ENCODE measurements at regions not wholly inside any gene's neighbourhood (a gene's known extent, or its start where the extent isn't known, plus 50 kb on each side); places are given as distances from the start of the nearest gene placed in this dataset.

DNA sequence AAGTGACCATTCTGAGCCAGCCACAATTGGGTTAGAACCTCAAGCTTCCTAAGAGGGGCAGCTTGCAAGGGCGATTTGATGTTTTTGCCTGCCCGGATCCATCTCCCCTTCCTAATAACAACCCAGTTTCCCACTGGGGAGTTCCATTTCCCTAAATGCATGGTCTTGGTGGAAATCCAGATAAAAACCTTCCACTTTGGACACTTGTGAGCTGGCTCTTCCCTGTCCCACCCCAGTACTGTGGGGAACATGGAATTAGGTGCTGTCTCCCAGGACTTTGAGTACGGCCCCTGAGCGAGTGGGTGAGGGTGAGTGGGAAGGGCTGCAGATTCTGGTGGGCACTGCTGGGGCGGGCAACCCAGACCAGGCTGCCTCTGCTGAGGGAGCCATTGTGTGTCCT is 122.3 kb downstream of the DDX1 start:
- Histone ChIP-seq H3K4me1 (ENCODE audit: low read depth, poor library complexity, severe bottlenecking) (no peaks in the 10 kb centered on the region), H3K4me3 (IDR thresholded peaks at IDR 0.05; ENCODE audit: insufficient read depth, low read depth, low read length) (no peak overlapping the region), H2AFZ (ENCODE audit: low read depth) (no peak overlapping the region), H3K4me2 (no peak overlapping the region), H3K9ac (no peak overlapping the region), H3K36me3 (ENCODE audit: insufficient read depth) (no peaks in the 10 kb centered on the region), H4K20me1 (ENCODE audit: insufficient read depth) (no peaks in the 10 kb centered on the region), H3K79me2 (ENCODE audit: insufficient read depth, low read depth) (no peaks in the 10 kb centered on the region), H3K27ac (no peak overlapping the region), H3K27me3 (ENCODE audit: insufficient read depth, low read depth) (no peaks in the 10 kb centered on the region)
- TF ChIP-seq, protein P1, sequence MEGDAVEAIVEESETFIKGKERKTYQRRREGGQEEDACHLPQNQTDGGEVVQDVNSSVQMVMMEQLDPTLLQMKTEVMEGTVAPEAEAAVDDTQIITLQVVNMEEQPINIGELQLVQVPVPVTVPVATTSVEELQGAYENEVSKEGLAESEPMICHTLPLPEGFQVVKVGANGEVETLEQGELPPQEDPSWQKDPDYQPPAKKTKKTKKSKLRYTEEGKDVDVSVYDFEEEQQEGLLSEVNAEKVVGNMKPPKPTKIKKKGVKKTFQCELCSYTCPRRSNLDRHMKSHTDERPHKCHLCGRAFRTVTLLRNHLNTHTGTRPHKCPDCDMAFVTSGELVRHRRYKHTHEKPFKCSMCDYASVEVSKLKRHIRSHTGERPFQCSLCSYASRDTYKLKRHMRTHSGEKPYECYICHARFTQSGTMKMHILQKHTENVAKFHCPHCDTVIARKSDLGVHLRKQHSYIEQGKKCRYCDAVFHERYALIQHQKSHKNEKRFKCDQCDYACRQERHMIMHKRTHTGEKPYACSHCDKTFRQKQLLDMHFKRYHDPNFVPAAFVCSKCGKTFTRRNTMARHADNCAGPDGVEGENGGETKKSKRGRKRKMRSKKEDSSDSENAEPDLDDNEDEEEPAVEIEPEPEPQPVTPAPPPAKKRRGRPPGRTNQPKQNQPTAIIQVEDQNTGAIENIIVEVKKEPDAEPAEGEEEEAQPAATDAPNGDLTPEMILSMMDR (conservative IDR thresholded peaks at IDR 0.05; ENCODE audit: low read depth, low read length), result no peak

DNA sequence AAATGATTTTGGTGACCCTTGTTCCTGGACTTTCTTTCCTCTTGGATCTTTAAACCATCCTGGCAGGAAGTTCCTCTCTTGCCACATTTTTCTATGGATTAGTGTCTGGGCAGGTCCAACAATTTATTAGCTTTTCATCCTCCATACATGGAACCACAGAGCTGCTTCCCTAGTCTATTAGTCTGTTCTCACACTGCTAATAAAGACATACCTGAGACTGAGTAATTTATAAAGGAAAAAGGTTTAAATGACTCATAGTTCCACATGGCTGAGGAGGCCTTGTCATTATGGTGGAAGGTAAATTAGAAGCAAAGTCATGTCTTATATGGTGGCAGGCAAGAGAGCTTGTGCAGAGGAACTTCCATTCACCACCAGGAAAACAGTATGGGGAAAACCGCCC is 122.9 kb downstream of the DDX1 start:
- H3K4me1 ChIP-seq (ENCODE audit: low read depth, poor library complexity, severe bottlenecking), result no peaks in the 10 kb centered on the region
- no peak overlapping the region for H2AFZ ChIP-seq (ENCODE audit: low read depth)
- no peak overlapping the region for H3K9ac ChIP-seq
- H3K36me3 ChIP-seq (ENCODE audit: insufficient read depth), result no peaks in the 10 kb centered on the region
- TF ChIP-seq, protein P1 (conservative IDR thresholded peaks at IDR 0.05; ENCODE audit: low read depth, low read length), result no peak
- no peaks in the 10 kb centered on the region for H3K27me3 ChIP-seq (ENCODE audit: insufficient read depth, low read depth)
- no peak overlapping the region for H3K4me3 ChIP-seq (IDR thresholded peaks at IDR 0.05; ENCODE audit: insufficient read depth, low read depth, low read length)
- H3K4me2 ChIP-seq, result no peak overlapping the region
- H3K79me2 ChIP-seq (ENCODE audit: insufficient read depth, low read depth), result no peaks in the 10 kb centered on the region
- H4K20me1 ChIP-seq (ENCODE audit: insufficient read depth), result no peaks in the 10 kb centered on the region
- no peak overlapping the region for H3K27ac ChIP-seq

DNA sequence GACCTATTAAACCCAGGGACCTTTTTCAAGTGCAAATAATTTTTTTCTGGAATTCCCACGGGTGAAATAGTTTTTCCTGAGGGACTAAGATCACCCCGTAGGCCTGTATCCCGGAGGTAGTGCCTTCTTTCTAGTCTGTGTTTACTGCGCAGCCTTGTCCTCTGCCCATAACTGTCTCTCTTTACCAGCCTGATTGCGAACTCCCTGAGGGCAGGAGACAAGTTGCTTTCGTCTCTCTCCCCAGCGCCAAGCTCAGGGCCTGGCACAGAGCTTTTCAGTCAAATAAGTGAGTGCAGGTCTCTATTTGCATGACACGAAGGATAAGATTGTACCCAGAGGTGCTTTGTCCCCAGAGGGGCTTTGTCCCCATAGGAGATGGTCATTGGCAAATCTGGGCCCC is 123.9 kb downstream of the DDX1 start:
- H3K27ac ChIP-seq, result no peak overlapping the region
- no peak overlapping the region for H2AFZ ChIP-seq (ENCODE audit: low read depth)
- TF ChIP-seq, protein P1 (conservative IDR thresholded peaks at IDR 0.05; ENCODE audit: low read depth, low read length), result no peak
- no peak overlapping the region for H3K4me2 ChIP-seq
- no peaks in the 10 kb centered on the region for H3K27me3 ChIP-seq (ENCODE audit: insufficient read depth, low read depth)
- no peaks in the 10 kb centered on the region for H3K4me1 ChIP-seq (ENCODE audit: low read depth, poor library complexity, severe bottlenecking)
- H4K20me1 ChIP-seq (ENCODE audit: insufficient read depth), result no peaks in the 10 kb centered on the region
- H3K4me3 ChIP-seq (IDR thresholded peaks at IDR 0.05; ENCODE audit: insufficient read depth, low read depth, low read length), result no peak overlapping the region
- no peaks in the 10 kb centered on the region for H3K36me3 ChIP-seq (ENCODE audit: insufficient read depth)
- H3K79me2 ChIP-seq (ENCODE audit: insufficient read depth, low read depth), result no peaks in the 10 kb centered on the region
- H3K9ac ChIP-seq, result no peak overlapping the region

DNA sequence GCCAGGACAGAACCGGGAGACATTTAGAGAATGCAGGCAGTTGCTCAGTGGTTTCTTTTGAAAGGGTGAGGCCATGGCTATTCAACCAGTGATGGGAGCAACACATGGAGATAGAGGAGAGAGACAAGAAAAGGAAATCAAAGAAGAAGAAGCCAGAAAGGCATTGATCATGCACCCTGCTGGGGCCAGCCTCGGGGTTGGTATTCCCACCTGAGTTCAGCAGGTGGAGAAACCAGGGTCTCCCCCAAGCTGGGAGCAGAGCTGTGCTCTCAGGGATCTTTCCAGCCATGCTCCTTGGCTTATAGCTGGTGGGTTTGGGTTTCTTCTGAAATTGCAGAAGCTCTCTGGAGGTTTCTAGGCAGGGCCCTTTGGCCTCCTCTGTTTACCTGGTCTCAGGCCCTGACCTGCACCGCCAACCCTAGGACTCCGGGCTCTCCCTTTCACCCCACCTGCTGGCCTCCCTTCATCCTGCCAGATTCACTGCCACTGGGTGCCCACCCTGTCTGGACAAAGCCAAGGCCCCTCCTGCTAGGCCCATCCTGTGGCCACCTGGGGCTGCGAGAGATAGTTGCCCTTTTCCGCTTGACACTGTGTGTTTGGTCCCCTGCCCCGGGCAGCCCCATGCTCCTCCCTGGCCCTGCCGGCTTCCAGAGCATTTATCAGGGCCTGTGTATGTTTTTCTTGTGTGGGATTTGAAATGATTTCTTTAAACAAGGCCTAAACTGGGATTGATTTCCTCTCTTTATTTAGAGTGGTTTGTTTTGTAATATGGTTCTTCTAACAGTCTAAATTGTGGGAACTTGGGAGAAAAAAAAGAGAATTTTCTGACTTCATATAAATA is 126.7 kb downstream of the DDX1 start:
- Histone ChIP-seq H3K4me1 (ENCODE audit: low read depth, poor library complexity, severe bottlenecking) (no peaks in the 10 kb centered on the region), H3K4me2 (no peak overlapping the region), H3K27ac (no peak overlapping the region), H3K27me3 (ENCODE audit: insufficient read depth, low read depth) (no peaks in the 10 kb centered on the region), H3K79me2 (ENCODE audit: insufficient read depth, low read depth) (no peaks in the 10 kb centered on the region), H3K36me3 (ENCODE audit: insufficient read depth) (no peaks in the 10 kb centered on the region), H4K20me1 (ENCODE audit: insufficient read depth) (no peaks in the 10 kb centered on the region), H2AFZ (ENCODE audit: low read depth) (no peak overlapping the region), H3K9ac (no peak overlapping the region), H3K4me3 (IDR thresholded peaks at IDR 0.05; ENCODE audit: insufficient read depth, low read depth, low read length) (no peak overlapping the region)
- TF ChIP-seq, protein P1 (conservative IDR thresholded peaks at IDR 0.05; ENCODE audit: low read depth, low read length), result no peak

All from KMS-11 (cell line).